ENCODE measurements at regions not wholly inside any gene's neighbourhood (a gene's known extent, or its start where the extent isn't known, plus 50 kb on each side); places are given as distances from the start of the nearest gene placed in this dataset.

DNA sequence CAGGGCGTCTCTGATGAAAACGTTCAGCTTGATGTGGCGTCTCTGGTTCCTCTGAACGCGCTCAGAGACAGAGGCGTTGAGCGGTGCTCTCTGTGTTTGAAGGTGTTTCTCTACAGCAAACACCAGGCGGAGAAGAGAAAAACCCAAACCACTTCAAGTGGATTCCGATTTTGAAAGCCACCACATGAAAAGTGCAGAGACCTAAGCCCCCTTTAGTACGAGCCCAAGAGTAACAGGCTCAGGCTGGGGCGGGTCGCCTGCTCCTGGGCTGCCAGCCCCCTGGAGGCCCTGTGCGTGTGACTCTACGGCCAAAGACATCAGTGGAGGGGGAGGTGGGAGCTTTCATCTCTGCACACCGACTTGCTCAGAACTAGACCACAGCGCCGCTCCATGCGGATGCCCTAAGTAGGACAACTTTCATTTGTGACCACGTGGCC is 328.4 kb downstream of the MAF start:
- Histone ChIP-seq H3K4me1 (ENCODE audit: control insufficient read depth in 1 of 2, insufficient read depth in 2 of 2, low read length in 2 of 2) (no peaks in the 10 kb centered on the region), H3K79me2 (ENCODE audit: insufficient read depth, low read length) (no peaks in the 10 kb centered on the region), H3K27me3 (ENCODE audit: insufficient read depth, low read length) (no peaks in the 10 kb centered on the region), H3K4me2 (ENCODE audit: low read length) (no peak overlapping the region), H4K20me1 (ENCODE audit: insufficient read depth) (no peaks in the 10 kb centered on the region), H2AFZ (ENCODE audit: low read depth, low read length, poor library complexity, severe bottlenecking) (no peak overlapping the region), H3K9me2 (ENCODE audit: insufficient read depth) (no peaks in the 10 kb centered on the region), H3K9me3 (ENCODE audit: control insufficient read depth in 1 of 2, insufficient read depth in 1 of 2, low read depth in 1 of 2, low read length in 2 of 2) (peaks cover 0 to 9% of the 10 kb centered on the region in 2 experiments; a peak in 2 of 4 replicates), H3K36me3 (ENCODE audit: control insufficient read depth in 1 of 2, insufficient read depth in 2 of 2, low read length in 2 of 2) (no peaks in the 10 kb centered on the region), H3K9ac (ENCODE audit: low read length) (no peak overlapping the region), H3K4me3 (replicated peaks in 1 of 2; ENCODE audit: low read depth in 1 of 2, low read length in 2 of 2) (no peak overlapping the region), H3K27ac (ENCODE audit: low read depth, low read length) (no peak overlapping the region)
- RAD21 ChIA-PET (ENCODE audit: low non-redundant PET in 1 of 2, low total read pairs in 2 of 2, uncharacterized antibody in 2 of 2, unreplicated experiment in 2 of 2) = no interaction called here
- POLR2A ChIA-PET = no interaction called here
- no TSS peak for BruUV-seq (replicated peaks)
- CTCF ChIA-PET = no interaction called here
- ATAC-seq (no peak), DNase-seq (ENCODE audit: low read depth, low spot score) (no peak)
- no peak for TF ChIP-seq ZFX (IDR thresholded peaks at IDR 0.05)
- no peak for TF ChIP-seq CBX3 (IDR thresholded peaks at IDR 0.05; ENCODE audit: low read depth)
- no peak for TF ChIP-seq JUND (IDR thresholded peaks at IDR 0.05)
- no peak for TF ChIP-seq ZNF274 (IDR thresholded peaks at IDR 0.05; ENCODE audit: low read depth, low read length)
- no peak for TF ChIP-seq YY1 (IDR thresholded peaks at IDR 0.05; ENCODE audit: extremely low read depth, insufficient replicate concordance, low read depth, low read length)
- TF ChIP-seq, protein P1, sequence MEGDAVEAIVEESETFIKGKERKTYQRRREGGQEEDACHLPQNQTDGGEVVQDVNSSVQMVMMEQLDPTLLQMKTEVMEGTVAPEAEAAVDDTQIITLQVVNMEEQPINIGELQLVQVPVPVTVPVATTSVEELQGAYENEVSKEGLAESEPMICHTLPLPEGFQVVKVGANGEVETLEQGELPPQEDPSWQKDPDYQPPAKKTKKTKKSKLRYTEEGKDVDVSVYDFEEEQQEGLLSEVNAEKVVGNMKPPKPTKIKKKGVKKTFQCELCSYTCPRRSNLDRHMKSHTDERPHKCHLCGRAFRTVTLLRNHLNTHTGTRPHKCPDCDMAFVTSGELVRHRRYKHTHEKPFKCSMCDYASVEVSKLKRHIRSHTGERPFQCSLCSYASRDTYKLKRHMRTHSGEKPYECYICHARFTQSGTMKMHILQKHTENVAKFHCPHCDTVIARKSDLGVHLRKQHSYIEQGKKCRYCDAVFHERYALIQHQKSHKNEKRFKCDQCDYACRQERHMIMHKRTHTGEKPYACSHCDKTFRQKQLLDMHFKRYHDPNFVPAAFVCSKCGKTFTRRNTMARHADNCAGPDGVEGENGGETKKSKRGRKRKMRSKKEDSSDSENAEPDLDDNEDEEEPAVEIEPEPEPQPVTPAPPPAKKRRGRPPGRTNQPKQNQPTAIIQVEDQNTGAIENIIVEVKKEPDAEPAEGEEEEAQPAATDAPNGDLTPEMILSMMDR (IDR thresholded peaks at IDR 0.05 in 2 of 3, conservative IDR thresholded peaks at IDR 0.05 in 1 of 3; ENCODE audit: borderline replicate concordance in 1 of 3, insufficient read depth in 1 of 3, low read depth in 2 of 3, low read length in 2 of 3) = no peak
- TF ChIP-seq, protein P2, sequence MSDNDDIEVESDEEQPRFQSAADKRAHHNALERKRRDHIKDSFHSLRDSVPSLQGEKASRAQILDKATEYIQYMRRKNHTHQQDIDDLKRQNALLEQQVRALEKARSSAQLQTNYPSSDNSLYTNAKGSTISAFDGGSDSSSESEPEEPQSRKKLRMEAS (IDR thresholded peaks at IDR 0.05) = no peak
- TF ChIP-seq SIN3A (IDR thresholded peaks at IDR 0.05; ENCODE audit: low read depth) = no peak
- TF ChIP-seq CEBPB (IDR thresholded peaks at IDR 0.05; ENCODE audit: low read depth) = no peak
- TF ChIP-seq, protein P3, sequence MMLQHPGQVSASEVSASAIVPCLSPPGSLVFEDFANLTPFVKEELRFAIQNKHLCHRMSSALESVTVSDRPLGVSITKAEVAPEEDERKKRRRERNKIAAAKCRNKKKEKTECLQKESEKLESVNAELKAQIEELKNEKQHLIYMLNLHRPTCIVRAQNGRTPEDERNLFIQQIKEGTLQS (IDR thresholded peaks at IDR 0.05) = no peak
- intact Hi-C loops (cut with micrococcal nuclease) = no loop called here
